ENCODE measurements at regions not wholly inside any gene's neighbourhood (a gene's known extent, or its start where the extent isn't known, plus 50 kb on each side); places are given as distances from the start of the nearest gene placed in this dataset.

DNA sequence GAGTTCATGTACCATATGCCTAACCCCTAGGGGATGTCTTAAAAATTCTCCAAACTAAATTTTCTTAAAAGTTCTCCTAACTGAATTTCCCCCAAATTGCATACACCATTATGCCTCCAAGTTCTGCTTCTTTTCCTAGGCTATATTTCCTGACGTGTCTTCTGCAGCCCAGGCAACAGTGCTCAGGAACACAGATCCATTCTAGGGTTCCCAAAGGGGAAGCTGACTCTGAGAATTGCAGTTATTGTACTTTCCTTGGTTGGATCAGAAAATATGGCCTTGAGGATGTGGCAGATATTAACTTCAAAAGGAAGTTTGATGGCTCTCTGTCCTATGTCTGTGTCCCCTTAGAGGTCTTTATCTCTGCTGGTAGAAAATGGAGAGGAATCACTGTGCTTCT lies 124.3 kb downstream of the TMEM17 start:
- Histone ChIP-seq H3K4me3 (no peak overlapping the region), H3K27me3 (no peaks in the 10 kb centered on the region), H3K9me3 (no peaks in the 10 kb centered on the region), H3K27ac (no peak overlapping the region), H3K4me1 (no peaks in the 10 kb centered on the region), H3K36me3 (no peaks in the 10 kb centered on the region)
- DNase-seq, result no peak
- TF ChIP-seq CTCF (IDR thresholded peaks at IDR 0.05), result no peak

DNA sequence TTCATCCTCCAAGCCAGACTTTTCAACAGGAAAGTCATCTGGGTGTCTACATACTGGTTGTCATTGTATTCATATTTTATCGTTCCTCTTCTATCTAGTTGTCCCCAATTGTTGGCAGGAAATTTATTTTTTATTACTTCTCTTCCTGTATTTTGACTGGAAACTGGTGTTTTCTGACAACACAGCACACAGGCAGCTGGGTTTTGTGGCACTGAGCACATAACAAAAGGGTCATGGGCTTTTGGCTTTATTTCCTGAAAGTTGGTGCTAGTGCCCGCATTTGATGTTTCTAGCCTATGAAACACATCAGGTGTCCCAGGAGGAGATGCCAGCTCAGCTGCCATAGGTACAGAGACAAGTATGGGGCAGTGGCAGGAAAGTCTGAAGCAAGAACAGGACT lies 126.4 kb downstream of the TMEM17 start:
- Histone ChIP-seq H3K9me3 (no peaks in the 10 kb centered on the region), H3K4me1 (no peaks in the 10 kb centered on the region), H3K36me3 (no peaks in the 10 kb centered on the region), H3K27ac (no peak overlapping the region), H3K4me3 (no peak overlapping the region), H3K27me3 (no peaks in the 10 kb centered on the region)
- DNase-seq, result no peak
- TF ChIP-seq POLR2A (IDR thresholded peaks at IDR 0.05) (no peak), CTCF (IDR thresholded peaks at IDR 0.05) (no peak)

DNA sequence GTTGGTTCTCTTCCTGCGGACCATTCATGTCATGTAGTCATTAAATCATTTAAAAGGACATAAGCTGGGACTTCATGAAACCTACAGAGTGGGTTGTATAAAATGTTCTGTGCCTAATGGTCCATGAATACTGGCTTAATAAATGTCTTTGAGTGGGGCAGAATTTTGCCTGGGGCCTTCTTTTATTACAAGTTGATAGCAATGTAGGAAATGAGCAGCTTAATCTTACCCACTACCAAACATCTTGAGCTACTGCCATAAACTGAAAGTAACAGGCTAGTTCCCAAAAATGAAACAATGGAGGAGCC lies 130.9 kb downstream of the TMEM17 start:
- H3K4me3 ChIP-seq, result no peak overlapping the region
- DNase-seq, result no peak
- H3K27me3 ChIP-seq, result no peaks in the 10 kb centered on the region
- H3K4me1 ChIP-seq, result no peaks in the 10 kb centered on the region
- H3K27ac ChIP-seq, result no peak overlapping the region
- no peaks in the 10 kb centered on the region for H3K36me3 ChIP-seq
- peaks cover 0 to 5% (median 0%) of the 10 kb centered on the region in 4 donors for H3K9me3 ChIP-seq
- TF ChIP-seq POLR2A (IDR thresholded peaks at IDR 0.05), result no peak
- TF ChIP-seq CTCF (IDR thresholded peaks at IDR 0.05), result no peak

DNA sequence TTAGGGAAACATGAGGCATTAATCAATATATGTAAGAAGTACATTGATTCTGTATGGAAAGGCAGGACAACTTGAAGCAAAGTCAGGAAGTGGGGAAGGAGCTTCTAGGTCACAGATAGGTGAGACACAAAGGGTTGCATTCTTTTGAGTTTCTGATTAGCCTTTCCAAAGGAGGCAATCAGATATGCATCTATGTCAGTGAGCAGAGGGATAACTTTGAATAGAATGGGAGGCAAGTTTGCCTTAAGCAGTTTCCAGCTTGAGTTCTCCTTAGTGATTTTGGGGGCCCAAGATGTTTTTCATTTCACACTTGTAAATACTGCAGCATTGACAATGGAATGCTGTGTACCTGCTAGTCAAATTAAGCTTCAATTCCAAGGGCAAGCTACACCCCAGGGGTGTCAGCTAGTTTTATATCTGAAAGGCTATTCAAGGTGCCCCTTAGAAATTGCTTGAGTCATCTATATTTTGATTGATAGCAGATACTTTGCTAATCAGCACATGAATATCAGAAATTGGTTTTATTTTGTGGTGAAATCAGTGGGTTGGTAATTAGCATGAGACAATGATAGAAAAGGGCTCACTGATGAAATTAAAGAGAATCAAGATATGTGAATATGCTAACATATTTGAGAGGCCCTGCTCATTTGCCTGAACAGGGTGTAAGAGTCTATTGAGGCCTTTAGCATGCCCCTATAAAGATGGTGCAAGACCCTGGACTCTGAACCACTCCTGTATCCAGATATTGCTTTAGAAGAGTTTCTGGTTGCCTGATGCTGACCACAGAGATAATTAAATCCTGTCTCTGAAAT lies 131.5 kb downstream of the TMEM17 start:
- Histone ChIP-seq H3K27ac (no peak overlapping the region), H3K4me3 (no peak overlapping the region), H3K9me3 (peaks cover 0 to 5% (median 0%) of the 10 kb centered on the region in 4 donors), H3K36me3 (no peaks in the 10 kb centered on the region), H3K27me3 (no peaks in the 10 kb centered on the region), H3K4me1 (no peaks in the 10 kb centered on the region)
- no peak for DNase-seq
- no peak for TF ChIP-seq CTCF (IDR thresholded peaks at IDR 0.05)
- TF ChIP-seq POLR2A (IDR thresholded peaks at IDR 0.05), result no peak

GRCh38 chr2:62372824-62373223 lies 133.2 kb downstream of the TMEM17 start:
- Histone ChIP-seq H3K9me3 (peaks cover 0 to 5% (median 0%) of the 10 kb centered on the region in 4 donors), H3K27ac (no peak overlapping the region), H3K4me1 (no peaks in the 10 kb centered on the region), H3K27me3 (no peaks in the 10 kb centered on the region), H3K36me3 (no peaks in the 10 kb centered on the region), H3K4me3 (no peak overlapping the region)
- TF ChIP-seq POLR2A (IDR thresholded peaks at IDR 0.05), result no peak
- TF ChIP-seq CTCF (IDR thresholded peaks at IDR 0.05), result no peak
- DNase-seq, result no peak

All from Peyer's patch (tissue), 4 donors.